H9 (cell line): ENCODE measurements at regions not wholly inside any gene's neighbourhood (a gene's known extent, or its start where the extent isn't known, plus 50 kb on each side); places are given as distances from the start of the nearest gene placed in this dataset.

Experiments
- DNase-seq: peaks from one replicate; pipeline ENCODE4 v3.0.0-alpha.2; 2017
- H2AFZ ChIP-seq: one replicate; pipeline ENCODE4 v1.6.1; 2013; ENCODE audit warnings: mild to moderate bottlenecking, low read length, control low read depth, moderate library complexity
- H2AK5ac ChIP-seq: 2 replicates; pipeline ENCODE4 v1.6.1; 2013; ENCODE audit warnings: low read length, control low read depth, mixed read lengths; ENCODE audit not compliant: insufficient read length
- H2BK120ac ChIP-seq: one replicate; pipeline ENCODE4 v1.6.1; 2013; ENCODE audit warnings: low read depth, mild to moderate bottlenecking, low read length, control low read depth, inconsistent platforms; ENCODE audit not compliant: poor library complexity, severe bottlenecking
- H2BK12ac ChIP-seq: 2 replicates; pipeline ENCODE4 v1.6.1; 2013; ENCODE audit warnings: low read length, control low read depth, mixed read lengths, low read depth; ENCODE audit not compliant: insufficient read length
- H2BK15ac ChIP-seq: 2 replicates; pipeline ENCODE4 v1.6.1; 2013; ENCODE audit warnings: low read depth, low read length, control low read depth
- H2BK20ac ChIP-seq: one replicate; pipeline ENCODE4 v1.6.1; 2013; ENCODE audit warnings: low read depth, mild to moderate bottlenecking, low read length, control low read depth, inconsistent platforms; ENCODE audit not compliant: poor library complexity, severe bottlenecking
- H2BK5ac ChIP-seq: 2 replicates; pipeline ENCODE4 v1.6.1; 2013; ENCODE audit warnings: low read length, control low read depth, mixed read lengths; ENCODE audit not compliant: insufficient read length
- H3K14ac ChIP-seq: 2 replicates; pipeline ENCODE4 v1.6.1; 2013; ENCODE audit warnings: low read length, control low read depth; ENCODE audit not compliant: insufficient read depth
- H3K18ac ChIP-seq: 2 replicates; pipeline ENCODE4 v1.6.1; 2013; ENCODE audit warnings: low read depth, mild to moderate bottlenecking, mixed read lengths, low read length, control low read depth; ENCODE audit not compliant: insufficient read length
- H3K23ac ChIP-seq: 2 replicates; pipeline ENCODE4 v1.6.1; 2013; ENCODE audit warnings: low read length, control low read depth, mixed read lengths, low read depth; ENCODE audit not compliant: insufficient read length
- H3K23me2 ChIP-seq: 2 replicates; pipeline ENCODE4 v1.6.1; 2013; ENCODE audit warnings: low read depth, mild to moderate bottlenecking, mixed read lengths, low read length, control low read depth; ENCODE audit not compliant: insufficient read length, poor library complexity, severe bottlenecking
- H3K27ac ChIP-seq: 2 replicates; pipeline ENCODE4 v1.5.1; 2013; ENCODE audit warnings: low read length, control low read depth, mixed read lengths, low read depth; ENCODE audit not compliant: insufficient read length
- H3K27me3 ChIP-seq: 2 replicates; pipeline ENCODE4 v1.6.1; 2013; ENCODE audit warnings: low read length, control low read depth, inconsistent platforms; ENCODE audit not compliant: insufficient read depth
- H3K4ac ChIP-seq: 2 replicates; pipeline ENCODE4 v1.6.1; 2013; ENCODE audit warnings: low read depth, mild to moderate bottlenecking, control low read depth, inconsistent platforms, low read length, moderate library complexity
- H3K4me1 ChIP-seq: 2 replicates; pipeline ENCODE4 v1.6.1; 2013; ENCODE audit warnings: low read length, control low read depth, inconsistent platforms; ENCODE audit not compliant: insufficient read depth
- H3K4me2 ChIP-seq: 2 replicates; pipeline ENCODE4 v1.6.1; 2013; ENCODE audit warnings: low read length, control low read depth, mixed read lengths; ENCODE audit not compliant: insufficient read length, insufficient read depth
- H3K56ac ChIP-seq: 2 replicates; pipeline ENCODE4 v1.6.1; 2013; ENCODE audit warnings: low read depth, mild to moderate bottlenecking, mixed read lengths, low read length, control low read depth; ENCODE audit not compliant: insufficient read length
- H3K79me1 ChIP-seq: 2 replicates; pipeline ENCODE4 v1.6.1; 2013; ENCODE audit warnings: low read depth, mild to moderate bottlenecking, moderate library complexity, low read length, control low read depth, inconsistent platforms; ENCODE audit not compliant: insufficient read depth, poor library complexity, severe bottlenecking
- H3K79me2 ChIP-seq: 2 replicates; pipeline ENCODE4 v1.6.1; 2013; ENCODE audit warnings: low read length, control low read depth, inconsistent platforms; ENCODE audit not compliant: insufficient read depth
- H3K9ac ChIP-seq: 2 replicates; pipeline ENCODE4 v1.6.1; 2013; ENCODE audit warnings: low read length, control low read depth, mixed read lengths; ENCODE audit not compliant: insufficient read length; ENCODE audit errors: extremely low read depth
- H3K9me3 ChIP-seq: one replicate; pipeline ENCODE4 v1.6.1; 2013; ENCODE audit warnings: low read depth, low read length, inconsistent platforms; ENCODE audit not compliant: control insufficient read depth
- H3T11ph ChIP-seq: one replicate; pipeline ENCODE4 v1.6.1; 2013; ENCODE audit warnings: mild to moderate bottlenecking, low read length, control low read depth, inconsistent platforms
- H4K20me1 ChIP-seq: one replicate; pipeline ENCODE4 v1.6.1; 2013; ENCODE audit not compliant: control insufficient read depth, insufficient read length, insufficient read depth
- H4K5ac ChIP-seq: 2 replicates; pipeline ENCODE4 v1.6.1; 2013; ENCODE audit warnings: low read depth, mild to moderate bottlenecking, mixed read lengths, low read length, control low read depth; ENCODE audit not compliant: insufficient read length
- H4K8ac ChIP-seq: replicated peaks from 2 replicates; pipeline ENCODE4 v1.6.1; 2013; ENCODE audit warnings: low read length, control low read depth, mixed read lengths, low read depth; ENCODE audit not compliant: insufficient read length
- H4K91ac ChIP-seq: 2 replicates; pipeline ENCODE4 v1.6.1; 2013; ENCODE audit warnings: low read depth, mild to moderate bottlenecking, moderate library complexity, mixed read lengths, low read length, control low read depth; ENCODE audit not compliant: insufficient read length
- H3K27ac Mint-ChIP-seq, 3 experiments: 2 replicates in 2 of 3; 3 replicates in 1 of 3; pipeline ENCODE4 v1.8.0; 2020 to 2021; ENCODE audit warnings: mixed read lengths in 3 of 3, mild to moderate bottlenecking in 1 of 3, moderate library complexity in 1 of 3
- H3K27me3 Mint-ChIP-seq: 2 replicates; pipeline ENCODE4 v1.8.0; 2021; ENCODE audit warnings: low read depth, mild to moderate bottlenecking, moderate library complexity, mixed read lengths
- H3K36me3 Mint-ChIP-seq, 3 experiments: 2 replicates in 2 of 3; 3 replicates in 1 of 3; pipeline ENCODE4 v1.8.0; 2020 to 2021; ENCODE audit warnings: low read depth in 3 of 3, mixed read lengths in 3 of 3; ENCODE audit not compliant: insufficient read depth in 1 of 3
- H3K4me1 Mint-ChIP-seq, 2 experiments: 2 replicates each; pipeline ENCODE4 v1.8.0; 2020; ENCODE audit warnings: mixed read lengths in 2 of 2
- H3K4me3 Mint-ChIP-seq, 2 experiments: 2 replicates in 1 of 2; 3 replicates in 1 of 2; pipeline ENCODE4 v1.8.0; 2020 to 2021; ENCODE audit warnings: mild to moderate bottlenecking in 2 of 2, mixed read lengths in 2 of 2, moderate library complexity in 1 of 2
- H3K9me3 Mint-ChIP-seq, 2 experiments: 2 replicates in 1 of 2; 3 replicates in 1 of 2; pipeline ENCODE4 v1.8.0; 2020; ENCODE audit warnings: mild to moderate bottlenecking in 2 of 2, mixed read lengths in 2 of 2, moderate library complexity in 1 of 2
- CTCF ChIP-seq: fragments of 200-600 bp; sonication (generic); conservative IDR thresholded peaks from 3 replicates; pipeline ENCODE4 v1.8.0; 2021; ENCODE audit warnings: antibody characterized with exemption, mild to moderate bottlenecking
- WGBS: extraction: QIAGEN DNeasy Blood & Tissue Kit; methylation state at CpG from one replicate; pipeline ENCODE4 v1.1.7; 2013; ENCODE audit warnings: missing lambda C conversion rate, low lambda C conversion rate, mixed read lengths; ENCODE audit not compliant: insufficient read length; ENCODE audit errors: extremely low coverage; 5-methylcytosine and 5-hydroxymethylcytosine counted together

GRCh38 chr22:22099833-22100812 lies 117.5 kb upstream of the TOP3B start:
- Mint-ChIP-seq H3K9me3 (no peaks in the 10 kb centered on the region), H3K4me1 (no peaks in the 10 kb centered on the region), H3K36me3 (no peaks in the 10 kb centered on the region), H3K27me3 (peaks cover 98% of the 10 kb centered on the region), H3K4me3 (no peak overlapping the region), H3K27ac (no peak overlapping the region)
- Histone ChIP-seq H2BK12ac (no peak overlapping the region), H2AFZ (no peak overlapping the region), H3K9ac (no peak overlapping the region), H3T11ph (no peak overlapping the region), H2BK20ac (no peak overlapping the region), H3K4me1 (no peaks in the 10 kb centered on the region), H3K56ac (no peak overlapping the region), H4K5ac (no peak overlapping the region), H3K18ac (no peak overlapping the region), H2BK5ac (no peak overlapping the region), H3K4ac (no peak overlapping the region), H3K79me1 (no peaks in the 10 kb centered on the region), H3K27me3 (peaks cover 54% of the 10 kb centered on the region), H3K23me2 (no peaks in the 10 kb centered on the region), H3K4me2 (no peak overlapping the region), H3K23ac (no peak overlapping the region), H2BK15ac (no peak overlapping the region), H3K27ac (no peak overlapping the region), H3K14ac (no peak overlapping the region), H2BK120ac (no peak overlapping the region), H3K79me2 (no peaks in the 10 kb centered on the region), H3K9me3 (no peaks in the 10 kb centered on the region), H2AK5ac (no peak overlapping the region), H4K8ac (no peak overlapping the region), H4K20me1 (no peaks in the 10 kb centered on the region), H4K91ac (no peak overlapping the region)
- peak; percentile 68 for TF ChIP-seq CTCF
- peak; percentile 52 for DNase-seq
- WGBS: no CpG with 5 or more reads among the region's 11 CpGs
